ENCODE measurements at regions not wholly inside any gene's neighbourhood (a gene's known extent, or its start where the extent isn't known, plus 50 kb on each side); places are given as distances from the start of the nearest gene placed in this dataset.
"Not testable (repeated sequence)": the region's sequence is repeated elsewhere in the genome, so short reads cannot be mapped to it uniquely, and the experiment has no call there.

DNA sequence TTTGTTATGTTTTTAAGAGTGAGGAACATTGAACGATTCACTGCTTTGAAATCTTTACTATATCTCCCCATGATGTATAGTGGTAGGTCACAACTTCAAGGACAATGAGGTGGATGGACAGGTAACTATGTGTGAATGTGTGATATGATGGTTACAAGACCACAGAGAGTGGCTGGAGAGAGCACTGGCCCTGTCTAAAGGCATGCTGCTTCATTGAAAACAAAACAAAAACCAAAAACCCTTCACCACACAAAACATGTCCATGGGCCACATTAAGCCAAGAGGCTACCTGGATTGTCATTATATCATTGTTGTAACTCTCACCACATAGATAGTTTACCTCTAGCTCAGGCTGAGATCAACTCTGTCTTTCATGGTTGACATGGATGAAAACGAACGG is 180.6 kb upstream of the TENT5A start:
- H3K4me3 ChIP-seq, result no peak overlapping the region
- H3K4me1 ChIP-seq, result no peaks in the 10 kb centered on the region
- TF ChIP-seq CTCF (IDR thresholded peaks at IDR 0.05) (no peak), POLR2A (IDR thresholded peaks at IDR 0.05) (no peak)
- H3K27ac ChIP-seq, result no peak overlapping the region
- H3K27me3 ChIP-seq, result no peaks in the 10 kb centered on the region
- DNase-seq, result no peak
- WGBS, 2 donors, result 95 to 97% methylated on average over 3 of the region's 3 CpGs
- intact Hi-C loops (cut with DNase I; ENCODE audit: low total_unique reads), result no loop called here
- H3K9me3 ChIP-seq, result no peaks in the 10 kb centered on the region
- no peaks in the 10 kb centered on the region for H3K36me3 ChIP-seq (ENCODE audit: low read depth, missing control alignments)

- H3K27ac ChIP-seq; H3K27me3 ChIP-seq; H3K4me3 ChIP-seq; intact Hi-C loops (cut with DNase I; ENCODE audit: low total_unique reads); DNase-seq; H3K9me3 ChIP-seq; H3K36me3 ChIP-seq (ENCODE audit: low read depth, missing control alignments); H3K4me1 ChIP-seq: not testable (repeated sequence)
Measured at GRCh38 chr6:81932448-81932847, 180.0 kb upstream of the TENT5A start.

GRCh38 chr6:81929828-81930227 is 177.3 kb upstream of the TENT5A start:
- no peak for DNase-seq
- WGBS, 2 donors, result 86 to 88% methylated on average over 3 of the region's 3 CpGs
- Histone ChIP-seq H3K27ac (no peak overlapping the region), H3K4me1 (no peaks in the 10 kb centered on the region), H3K27me3 (no peaks in the 10 kb centered on the region), H3K36me3 (ENCODE audit: low read depth, missing control alignments) (no peaks in the 10 kb centered on the region), H3K4me3 (no peak overlapping the region), H3K9me3 (no peaks in the 10 kb centered on the region)
- TF ChIP-seq POLR2A (IDR thresholded peaks at IDR 0.05), result no peak
- no peak for TF ChIP-seq CTCF (IDR thresholded peaks at IDR 0.05)
- intact Hi-C loops (cut with DNase I; ENCODE audit: low total_unique reads), result no loop called here

- Histone ChIP-seq H3K36me3 (ENCODE audit: low read depth, missing control alignments) (no peaks in the 10 kb centered on the region), H3K9me3 (no peaks in the 10 kb centered on the region), H3K27ac (no peak overlapping the region), H3K27me3 (no peaks in the 10 kb centered on the region), H3K4me1 (no peaks in the 10 kb centered on the region), H3K4me3 (no peak overlapping the region)
- 85 to 94% methylated on average over 1 of the region's 1 CpG for WGBS, 2 donors
- no peak for TF ChIP-seq CTCF (IDR thresholded peaks at IDR 0.05)
- no peak for TF ChIP-seq POLR2A (IDR thresholded peaks at IDR 0.05)
- intact Hi-C loops (cut with DNase I; ENCODE audit: low total_unique reads), result no loop called here
- DNase-seq, result no peak
Measured at GRCh38 chr6:81925201-81925600, 172.7 kb upstream of the TENT5A start.

- Histone ChIP-seq H3K27ac (no peak overlapping the region), H3K9me3 (no peaks in the 10 kb centered on the region), H3K4me3 (no peak overlapping the region), H3K27me3 (no peaks in the 10 kb centered on the region), H3K36me3 (ENCODE audit: low read depth, missing control alignments) (no peaks in the 10 kb centered on the region), H3K4me1 (no peaks in the 10 kb centered on the region)
- intact Hi-C loops (cut with DNase I; ENCODE audit: low total_unique reads), result no loop called here
- TF ChIP-seq POLR2A (IDR thresholded peaks at IDR 0.05) (no peak), CTCF (IDR thresholded peaks at IDR 0.05) (no peak)
- WGBS, 2 donors, result 81 to 89% methylated on average over 5 of the region's 5 CpGs
- DNase-seq, result no peak
Measured at GRCh38 chr6:81909981-81910900, 157.8 kb upstream of the TENT5A start.
